ENCODE measurements at regions not wholly inside any gene's neighbourhood (a gene's known extent, or its start where the extent isn't known, plus 50 kb on each side); places are given as distances from the start of the nearest gene placed in this dataset.
A peak's percentile ranks its signal among the peaks of the same experiment; 100 is the strongest.

GRCh38 chr1:81388435-81388834 is 412.3 kb upstream of the ADGRL2 start:
- no peak for DNase-seq
- intact Hi-C loops (cut with DNase I): no loop called here

- intact Hi-C loops (cut with DNase I): no loop called here
- DNase-seq: no peak
These were observed 413.3 kb upstream of the ADGRL2 start for GRCh38 chr1:81387446-81387845.

- intact Hi-C loops (cut with DNase I): no loop called here
- no peak for DNase-seq
These were observed 418.2 kb upstream of the ADGRL2 start for GRCh38 chr1:81382561-81382960.

GRCh38 chr1:81381881-81382280 is 418.9 kb upstream of the ADGRL2 start:
- DNase-seq: no peak
- intact Hi-C loops (cut with DNase I): no loop called here

GRCh38 chr1:81380436-81380835 is 420.3 kb upstream of the ADGRL2 start:
- DNase-seq: no peak
- intact Hi-C loops (cut with DNase I): no loop called here

- intact Hi-C loops (cut with DNase I): no loop called here
- no peak for DNase-seq
These were observed 421.3 kb upstream of the ADGRL2 start for GRCh38 chr1:81379430-81379829.

- DNase-seq: peak in 2 of 42 donors; percentile 6 to 9
- intact Hi-C loops (cut with DNase I): no loop called here
These were observed 423.3 kb upstream of the ADGRL2 start for GRCh38 chr1:81377406-81377805.

- intact Hi-C loops (cut with DNase I): no loop called here
- DNase-seq: no peak
These were observed 424.7 kb upstream of the ADGRL2 start for GRCh38 chr1:81375884-81376548.

GRCh38 chr1:81374481-81374880 is 426.3 kb upstream of the ADGRL2 start:
- DNase-seq: no peak
- intact Hi-C loops (cut with DNase I): no loop called here

GRCh38 chr1:81371864-81372263 is 428.9 kb upstream of the ADGRL2 start:
- intact Hi-C loops (cut with DNase I): no loop called here
- DNase-seq: no peak

GRCh38 chr1:81369833-81370232 is 430.9 kb upstream of the ADGRL2 start:
- intact Hi-C loops (cut with DNase I): no loop called here

GRCh38 chr1:81366173-81366572 is 434.6 kb upstream of the ADGRL2 start:
- intact Hi-C loops (cut with DNase I): no loop called here
- no peak for DNase-seq

More at GRCh38 chr1:81369833-81370232, 430.9 kb upstream of the ADGRL2 start:
- DNase-seq: no peak

GRCh38 chr1:81364088-81364487 is 436.6 kb upstream of the ADGRL2 start:
- DNase-seq: no peak
- intact Hi-C loops (cut with DNase I): no loop called here

GRCh38 chr1:81358151-81358550 is 442.6 kb upstream of the ADGRL2 start:
- intact Hi-C loops (cut with DNase I): no loop called here
- no peak for DNase-seq

- intact Hi-C loops (cut with DNase I): no loop called here
- DNase-seq: no peak
These were observed 448.9 kb upstream of the ADGRL2 start for GRCh38 chr1:81351864-81352263.

GRCh38 chr1:81349194-81349965 is 451.4 kb upstream of the ADGRL2 start:
- DNase-seq: no peak
- intact Hi-C loops (cut with DNase I): no loop called here

- intact Hi-C loops (cut with DNase I): no loop called here
- DNase-seq: no peak
These were observed 455.6 kb upstream of the ADGRL2 start for GRCh38 chr1:81345110-81345509.

- DNase-seq: no peak
- intact Hi-C loops (cut with DNase I): no loop called here
These were observed 460.5 kb upstream of the ADGRL2 start for GRCh38 chr1:81340239-81340638.

- intact Hi-C loops (cut with DNase I): no loop called here
These were observed 463.5 kb upstream of the ADGRL2 start for GRCh38 chr1:81337226-81337625.

GRCh38 chr1:81335876-81336275 is 464.9 kb upstream of the ADGRL2 start:
- intact Hi-C loops (cut with DNase I): no loop called here
- no peak for DNase-seq

More at GRCh38 chr1:81337226-81337625, 463.5 kb upstream of the ADGRL2 start:
- no peak for DNase-seq

GRCh38 chr1:81330521-81330920 is 470.2 kb upstream of the ADGRL2 start:
- no peak for DNase-seq
- intact Hi-C loops (cut with DNase I): no loop called here
